ENCODE measurements at regions not wholly inside any gene's neighbourhood (a gene's known extent, or its start where the extent isn't known, plus 50 kb on each side); places are given as distances from the start of the nearest gene placed in this dataset.
"Not testable (repeated sequence)": the region's sequence is repeated elsewhere in the genome, so short reads cannot be mapped to it uniquely, and the experiment has no call there.

DNA sequence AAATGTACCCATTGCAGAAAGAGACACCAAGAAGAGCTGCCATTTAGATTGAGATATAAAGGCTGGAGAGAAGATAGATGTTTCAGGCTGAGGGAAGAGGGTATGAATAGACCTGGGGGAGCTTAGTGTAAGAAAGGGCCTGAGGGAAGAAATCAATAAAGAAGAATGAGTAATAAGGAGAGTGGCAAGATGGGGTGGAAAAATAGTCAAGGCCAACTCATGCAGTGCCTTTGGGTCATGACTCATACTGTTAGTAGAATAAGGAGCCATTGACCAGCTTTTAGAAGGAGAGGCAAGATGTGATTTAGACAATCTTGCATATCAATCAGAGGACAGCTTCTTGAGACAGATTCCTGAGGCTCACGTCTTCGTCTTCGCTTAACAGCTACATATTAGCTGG lies 287.5 kb downstream of the DUSP6 start:
- no peak for DNase-seq (ENCODE audit: low read depth, low spot score)

GRCh38 chr12:89064151-89064550 lies 288.1 kb downstream of the DUSP6 start:
- DNase-seq (ENCODE audit: low read depth, low spot score): no peak

DNA sequence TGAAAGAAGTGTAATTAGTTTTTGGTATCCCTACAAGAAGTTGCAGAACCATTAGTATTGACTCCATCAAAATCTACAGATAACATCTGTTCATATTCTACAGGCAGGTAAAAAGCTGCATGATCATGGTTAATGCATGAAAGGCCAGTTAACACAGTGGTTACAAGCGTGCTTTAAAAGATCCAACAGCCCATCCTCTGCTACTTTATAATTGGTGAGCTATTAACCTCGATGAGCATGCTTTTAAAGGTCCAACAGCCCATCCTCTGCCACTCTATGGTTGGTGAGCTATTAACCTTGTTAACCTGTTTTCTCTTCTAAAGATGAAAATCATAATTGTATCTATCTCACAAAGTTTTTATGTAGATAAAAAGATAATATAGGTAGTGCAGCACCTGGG lies 289.3 kb downstream of the DUSP6 start:
- DNase-seq (ENCODE audit: low read depth, low spot score): no peak

- no peak for DNase-seq (ENCODE audit: low read depth, low spot score)
These were observed 292.4 kb downstream of the DUSP6 start for GRCh38 chr12:89059721-89060541.

DNA sequence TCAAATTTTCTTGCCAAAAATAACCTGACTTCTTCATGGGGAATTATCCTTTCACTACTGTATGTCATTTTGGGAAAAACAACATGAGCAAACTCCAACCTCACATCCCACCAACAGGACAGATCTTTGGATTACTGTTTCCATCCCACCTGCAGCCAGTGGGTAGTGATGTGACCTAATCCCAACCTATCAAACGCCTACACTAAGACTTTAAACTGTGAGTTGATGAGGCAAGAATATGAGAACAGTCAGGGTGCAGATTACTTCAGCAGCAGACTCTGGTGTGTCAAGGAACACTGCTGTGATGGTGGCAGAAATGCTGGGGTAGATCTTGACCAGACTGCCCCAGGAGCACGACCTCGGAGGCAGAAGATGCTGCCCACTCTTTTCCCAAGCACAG lies 293.2 kb downstream of the DUSP6 start:
- no peak for DNase-seq (ENCODE audit: low read depth, low spot score)

- DNase-seq (ENCODE audit: low read depth, low spot score): no peak
These were observed 293.9 kb downstream of the DUSP6 start for GRCh38 chr12:89058402-89058801.

DNA sequence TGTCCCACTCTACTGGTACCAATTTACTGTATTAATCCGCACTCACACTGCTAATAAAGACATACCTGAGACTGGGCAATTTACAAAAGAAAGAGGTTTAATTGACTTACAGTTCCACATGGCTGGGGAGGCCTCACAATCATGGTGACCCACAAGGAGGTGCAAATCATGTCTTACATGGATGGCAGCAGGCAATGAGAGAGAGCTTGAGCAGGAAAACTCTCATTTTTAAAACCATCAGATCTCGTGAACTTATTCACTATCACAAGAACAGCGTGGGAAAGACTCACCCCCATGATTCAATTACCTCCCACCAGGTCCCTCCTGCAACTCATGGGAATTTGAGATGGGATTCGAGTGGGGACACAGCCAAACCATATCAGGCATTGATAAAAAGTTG lies 298.5 kb downstream of the DUSP6 start:
- DNase-seq (ENCODE audit: low read depth, low spot score): not testable (repeated sequence)

DNA sequence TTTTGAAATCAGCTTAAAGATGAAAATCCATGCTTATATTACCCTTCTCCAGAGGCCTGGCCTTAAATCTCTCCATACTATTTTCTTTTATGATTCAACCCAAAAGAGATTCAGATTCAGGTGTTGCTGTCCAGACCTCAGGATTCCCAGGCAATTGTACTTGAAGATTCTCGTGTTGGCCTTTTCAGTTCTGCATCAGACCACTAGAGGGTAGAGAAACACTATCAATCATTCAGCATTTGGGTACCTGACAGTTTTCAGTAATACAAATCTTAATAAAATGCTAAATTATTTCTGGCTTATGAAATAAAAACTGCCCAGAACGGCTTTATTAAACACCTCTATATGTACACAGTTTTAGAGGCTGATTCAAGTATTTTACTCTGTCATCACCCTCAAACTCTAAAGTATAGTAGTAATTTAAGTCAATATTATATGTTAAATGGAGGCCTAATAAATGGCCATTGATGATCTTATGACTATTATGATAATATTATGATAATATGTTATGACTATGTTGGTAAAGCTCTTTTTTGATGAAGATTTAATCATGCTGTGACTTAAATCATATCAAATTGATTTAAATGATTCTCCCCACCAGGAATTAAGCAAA lies 301.1 kb downstream of the DUSP6 start:
- no peak for DNase-seq (ENCODE audit: low read depth, low spot score)

DNA sequence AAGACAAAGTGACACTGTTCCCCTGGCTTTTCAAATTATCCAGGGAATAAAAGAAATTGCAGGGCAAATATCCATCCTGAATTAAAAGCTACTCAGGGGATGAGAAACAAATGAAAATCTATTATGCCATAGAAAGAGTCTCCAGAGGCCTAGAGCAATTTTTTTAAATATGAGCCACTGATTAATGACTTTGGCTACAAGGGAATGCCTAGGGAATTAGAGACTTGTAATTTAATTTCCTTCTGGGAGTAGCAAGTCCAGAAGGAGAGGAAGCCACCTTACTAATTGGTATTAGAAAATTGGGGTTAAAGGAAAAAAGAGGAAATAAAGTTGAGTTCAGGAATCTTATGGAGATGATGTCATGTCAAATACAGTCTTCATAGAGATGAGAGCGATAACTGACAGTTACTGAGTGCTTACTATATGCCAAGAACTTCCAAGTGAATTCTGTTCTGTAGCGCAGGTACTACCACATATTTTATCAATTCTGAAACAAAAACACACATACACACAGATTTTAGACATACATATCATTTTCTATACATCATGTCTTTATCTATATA lies 304.4 kb downstream of the DUSP6 start:
- DNase-seq (ENCODE audit: low read depth, low spot score): no peak

DNA sequence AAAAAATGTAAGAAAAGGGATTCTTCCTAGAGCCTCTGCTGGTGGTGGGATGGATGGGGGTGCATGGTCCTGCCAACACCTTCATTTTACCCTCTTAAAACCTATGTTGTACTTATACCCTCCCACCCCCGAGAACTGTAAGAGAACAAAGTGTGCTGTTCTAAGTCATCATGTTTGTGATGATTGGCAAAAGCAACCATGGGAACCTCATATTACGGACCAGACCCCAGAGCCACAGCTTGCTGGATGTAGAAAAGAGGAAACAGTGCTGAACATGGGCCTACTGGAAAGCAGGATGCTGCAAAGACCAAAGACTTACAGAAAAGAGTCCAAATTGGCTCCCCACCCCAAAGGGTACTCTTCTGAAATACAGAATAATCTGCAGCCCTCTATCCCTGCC lies 311.2 kb downstream of the DUSP6 start:
- no peak for DNase-seq (ENCODE audit: low read depth, low spot score)

DNA sequence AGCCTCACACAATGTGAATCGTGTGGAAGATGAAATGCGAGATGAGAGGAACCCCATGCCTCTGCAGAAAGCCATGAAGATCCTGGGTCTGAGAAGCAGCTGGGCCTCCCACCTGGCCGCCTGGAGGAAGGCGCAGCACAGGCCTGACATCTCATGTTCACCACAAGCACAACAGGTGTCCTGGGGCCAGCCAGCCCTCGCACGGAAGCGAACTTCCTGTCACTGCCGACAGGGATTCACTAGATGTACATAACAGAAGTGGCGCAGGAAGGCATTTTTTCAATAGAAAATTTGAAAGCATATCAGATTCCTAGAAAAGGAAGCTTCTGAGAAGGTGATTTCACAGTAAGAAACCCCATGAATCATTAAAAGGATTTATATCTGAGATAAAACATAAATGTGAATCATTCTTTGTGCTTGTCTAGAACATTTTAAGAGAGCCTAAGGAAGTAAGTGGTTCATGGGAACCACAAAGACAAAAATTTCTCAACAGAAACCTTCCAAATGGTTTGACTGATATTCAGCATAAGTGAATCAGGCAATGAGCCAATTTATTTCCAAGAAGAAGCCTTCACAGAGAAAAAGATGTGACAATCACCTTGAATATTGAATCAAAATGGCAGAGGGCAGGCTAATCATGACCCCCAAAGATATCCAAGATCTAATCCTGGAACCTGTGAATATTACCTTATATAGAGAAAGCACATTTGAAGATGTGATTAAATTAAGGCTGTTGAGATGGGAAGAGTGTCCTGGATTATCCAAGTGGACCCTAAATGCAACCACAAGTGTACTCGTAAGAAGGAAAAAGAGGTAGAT lies 311.9 kb downstream of the DUSP6 start:
- peak; percentile 72 for DNase-seq (ENCODE audit: low read depth, low spot score)

GRCh38 chr12:89038831-89039512 lies 313.3 kb downstream of the DUSP6 start:
- no peak for DNase-seq (ENCODE audit: low read depth, low spot score)

GRCh38 chr12:89033062-89033461 lies 319.2 kb downstream of the DUSP6 start:
- no peak for DNase-seq (ENCODE audit: low read depth, low spot score)

DNA sequence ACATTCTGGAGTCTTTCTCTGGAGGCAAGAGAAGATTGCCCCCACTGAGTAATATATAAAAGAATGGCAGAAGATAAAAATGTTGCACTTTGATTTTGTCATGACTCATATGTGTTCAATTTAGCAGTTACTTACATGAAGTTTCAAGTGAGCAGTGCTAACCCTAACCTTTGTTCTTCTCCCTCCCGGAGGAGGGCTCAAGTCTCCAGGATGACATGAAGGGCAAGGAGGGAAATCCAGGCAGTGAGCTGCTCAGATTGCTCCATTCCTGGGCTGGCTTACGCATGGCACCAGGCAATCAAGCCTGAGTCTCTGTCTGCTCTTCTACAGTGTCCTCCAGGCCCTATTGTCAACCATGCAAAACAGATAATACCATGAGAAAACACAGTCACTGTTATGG lies 322.3 kb downstream of the DUSP6 start:
- no peak for DNase-seq (ENCODE audit: low read depth, low spot score)

- no peak for DNase-seq (ENCODE audit: low read depth, low spot score)
These were observed 327.7 kb downstream of the DUSP6 start for GRCh38 chr12:89024580-89024979.

GRCh38 chr12:89023936-89024335 lies 328.4 kb downstream of the DUSP6 start:
- DNase-seq (ENCODE audit: low read depth, low spot score): no peak

DNA sequence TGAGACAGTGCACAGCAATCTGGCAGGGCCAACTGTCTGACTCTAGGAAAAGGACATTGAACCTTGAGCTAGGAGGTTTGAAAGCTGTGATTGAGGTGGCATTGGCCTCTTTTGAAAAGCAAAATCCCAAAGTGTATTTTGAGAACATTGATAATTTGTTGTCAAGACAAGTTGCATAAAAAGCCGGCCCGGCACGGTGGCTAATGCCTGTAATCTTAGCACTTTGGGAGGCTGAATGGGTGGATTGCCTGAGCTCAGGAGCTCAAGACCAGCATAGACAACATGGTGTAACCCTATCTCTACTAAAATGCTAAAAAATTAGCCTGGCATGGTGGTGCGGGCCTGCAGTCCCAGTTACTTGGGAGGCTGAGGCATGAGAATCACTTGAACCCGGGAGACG lies 331.6 kb downstream of the DUSP6 start:
- no peak for DNase-seq (ENCODE audit: low read depth, low spot score)

GRCh38 chr12:89020121-89020480 lies 332.2 kb downstream of the DUSP6 start:
- DNase-seq (ENCODE audit: low read depth, low spot score): no peak

GRCh38 chr12:89019439-89020120 lies 332.7 kb downstream of the DUSP6 start:
- DNase-seq (ENCODE audit: low read depth, low spot score): peak; percentile 37

DNA sequence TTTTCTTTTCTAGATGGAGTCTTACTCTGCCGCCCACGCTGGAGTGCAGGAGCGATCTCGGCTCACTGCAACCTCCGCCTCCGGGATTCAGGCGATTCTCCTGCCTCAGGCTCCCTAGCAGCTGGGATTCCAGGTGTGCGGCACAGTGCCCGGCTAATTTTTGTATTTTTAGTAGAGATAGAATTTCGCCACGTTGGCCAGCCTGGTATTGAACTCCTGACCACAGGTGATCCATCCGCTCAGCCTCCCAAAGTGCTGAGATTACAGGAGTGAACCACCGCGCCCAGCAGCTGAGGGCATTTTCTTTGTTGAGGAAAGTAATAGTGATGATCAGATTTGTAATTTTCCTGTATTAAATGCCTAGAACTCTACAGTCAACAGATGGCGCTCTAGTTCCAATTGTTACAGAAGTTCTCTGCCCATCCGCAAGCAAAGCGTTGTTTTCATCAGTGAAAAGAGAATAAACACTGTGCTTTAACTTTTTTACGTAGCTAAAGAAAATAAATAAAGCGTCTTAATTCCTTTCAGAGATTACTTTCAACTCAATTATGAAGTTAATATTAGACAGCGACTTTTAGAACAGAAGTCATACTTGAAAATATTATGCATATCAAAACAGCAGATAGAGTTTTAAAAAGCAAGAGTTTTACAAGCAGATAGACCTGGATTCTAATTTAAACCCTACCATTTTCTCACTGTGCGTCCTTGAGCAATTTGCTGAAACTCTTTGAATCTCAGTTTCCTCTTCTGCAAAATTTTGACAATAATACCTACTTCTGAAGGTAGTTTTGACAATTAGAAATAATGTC lies 335.1 kb downstream of the DUSP6 start:
- DNase-seq (ENCODE audit: low read depth, low spot score): peak; percentile 11

All from activated naive CD8-positive, alpha-beta T cell treated with anti-CD3 and anti-CD28 coated beads, Interleukin-2, amount 50 U/mL, for 16 hours (primary cell).